ENCODE measurements at regions not wholly inside any gene's neighbourhood (a gene's known extent, or its start where the extent isn't known, plus 50 kb on each side); places are given as distances from the start of the nearest gene placed in this dataset.

GRCh38 chr22:23408321-23408720, 171.8 kb downstream of the IGLL1 start:
- TF ChIP-seq, protein P1, sequence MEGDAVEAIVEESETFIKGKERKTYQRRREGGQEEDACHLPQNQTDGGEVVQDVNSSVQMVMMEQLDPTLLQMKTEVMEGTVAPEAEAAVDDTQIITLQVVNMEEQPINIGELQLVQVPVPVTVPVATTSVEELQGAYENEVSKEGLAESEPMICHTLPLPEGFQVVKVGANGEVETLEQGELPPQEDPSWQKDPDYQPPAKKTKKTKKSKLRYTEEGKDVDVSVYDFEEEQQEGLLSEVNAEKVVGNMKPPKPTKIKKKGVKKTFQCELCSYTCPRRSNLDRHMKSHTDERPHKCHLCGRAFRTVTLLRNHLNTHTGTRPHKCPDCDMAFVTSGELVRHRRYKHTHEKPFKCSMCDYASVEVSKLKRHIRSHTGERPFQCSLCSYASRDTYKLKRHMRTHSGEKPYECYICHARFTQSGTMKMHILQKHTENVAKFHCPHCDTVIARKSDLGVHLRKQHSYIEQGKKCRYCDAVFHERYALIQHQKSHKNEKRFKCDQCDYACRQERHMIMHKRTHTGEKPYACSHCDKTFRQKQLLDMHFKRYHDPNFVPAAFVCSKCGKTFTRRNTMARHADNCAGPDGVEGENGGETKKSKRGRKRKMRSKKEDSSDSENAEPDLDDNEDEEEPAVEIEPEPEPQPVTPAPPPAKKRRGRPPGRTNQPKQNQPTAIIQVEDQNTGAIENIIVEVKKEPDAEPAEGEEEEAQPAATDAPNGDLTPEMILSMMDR (conservative IDR thresholded peaks at IDR 0.05; ENCODE audit: low read length), result no peak
- no peak for TF ChIP-seq EZH2phosphoT487 (IDR thresholded peaks at IDR 0.05; ENCODE audit: borderline replicate concordance, low read depth, low read length)
- no peak overlapping the region for H3K27ac ChIP-seq (ENCODE audit: low read depth, low read length, poor library complexity, severe bottlenecking)
- H3K79me2 ChIP-seq (ENCODE audit: insufficient read depth, low read depth, low read length), result no peaks in the 10 kb centered on the region
- H3K4me2 ChIP-seq (ENCODE audit: low read length), result no peak overlapping the region
- no peaks in the 10 kb centered on the region for H3K9me3 ChIP-seq (ENCODE audit: low read length)
- H3K4me3 ChIP-seq (ENCODE audit: low read depth, low read length, poor library complexity, severe bottlenecking), result no peak overlapping the region
- ChIA-PET POLR2A (no interaction called here), CTCF (ENCODE audit: unreplicated experiment) (no interaction called here)
- no peak overlapping the region for H2AFZ ChIP-seq (ENCODE audit: low read length)
- H3K4me1 ChIP-seq (ENCODE audit: insufficient read depth, low read length, poor library complexity, severe bottlenecking), result peaks cover 14% of the 10 kb centered on the region
- no peaks in the 10 kb centered on the region for H4K20me1 ChIP-seq (ENCODE audit: insufficient read depth, low read length)
- DNase-seq (ENCODE audit: low spot score), result no peak
- no TSS peak for BruUV-seq (replicated peaks)
- H3K36me3 ChIP-seq (ENCODE audit: insufficient read depth, low read length), result no peaks in the 10 kb centered on the region
- intact Hi-C loops (cut with micrococcal nuclease; ENCODE audit: unreplicated experiment), result no loop called here
- H3K9me2 ChIP-seq (ENCODE audit: insufficient read depth, low read length), result no peaks in the 10 kb centered on the region

DNA sequence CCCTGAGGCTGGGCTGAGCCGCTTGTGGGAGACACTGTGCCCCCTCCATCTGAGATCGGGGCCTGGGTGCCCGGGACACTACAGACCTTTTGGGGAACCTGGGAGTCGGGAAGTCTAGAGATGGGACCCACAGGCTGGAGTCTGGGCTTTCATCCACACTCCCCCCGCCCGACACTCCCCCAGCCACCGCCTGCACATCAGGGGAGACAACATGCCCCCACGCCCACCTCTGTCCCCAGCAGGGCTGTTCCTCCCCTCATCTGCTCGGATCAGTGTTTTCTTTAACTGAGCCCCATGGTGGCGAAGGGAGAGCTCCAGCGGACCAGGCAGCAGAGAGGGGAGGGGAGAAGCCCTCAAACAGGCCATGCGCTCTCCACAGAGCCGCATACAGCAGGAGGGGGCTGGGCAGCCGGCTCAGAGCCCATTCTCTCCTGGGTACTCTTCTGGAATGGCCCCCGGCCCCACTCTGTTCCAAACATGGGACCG, 174.7 kb downstream of the IGLL1 start:
- H2AFZ ChIP-seq (ENCODE audit: low read length), result no peak overlapping the region
- intact Hi-C loops (cut with micrococcal nuclease; ENCODE audit: unreplicated experiment), result no loop called here
- no peaks in the 10 kb centered on the region for H3K9me2 ChIP-seq (ENCODE audit: insufficient read depth, low read length)
- POLR2A ChIA-PET, result interaction anchor here (0.6 kb wide), 1 partner anchor 256 kb away, joined by 4 read pairs; no protein-coding TSS in a partner anchor
- H4K20me1 ChIP-seq (ENCODE audit: insufficient read depth, low read length), result no peaks in the 10 kb centered on the region
- H3K9me3 ChIP-seq (ENCODE audit: low read length), result no peaks in the 10 kb centered on the region
- BruUV-seq (replicated peaks), result no TSS peak
- no peaks in the 10 kb centered on the region for H3K79me2 ChIP-seq (ENCODE audit: insufficient read depth, low read depth, low read length)
- H3K27ac ChIP-seq (ENCODE audit: low read depth, low read length, poor library complexity, severe bottlenecking), result no peak overlapping the region
- no peak overlapping the region for H3K4me2 ChIP-seq (ENCODE audit: low read length)
- no peak for TF ChIP-seq EZH2phosphoT487 (IDR thresholded peaks at IDR 0.05; ENCODE audit: borderline replicate concordance, low read depth, low read length)
- TF ChIP-seq, protein P1 (conservative IDR thresholded peaks at IDR 0.05; ENCODE audit: low read length), result no peak
- H3K36me3 ChIP-seq (ENCODE audit: insufficient read depth, low read length), result no peaks in the 10 kb centered on the region
- DNase-seq (ENCODE audit: low spot score), result no peak
- peaks cover 7% of the 10 kb centered on the region for H3K4me1 ChIP-seq (ENCODE audit: insufficient read depth, low read length, poor library complexity, severe bottlenecking)
- H3K4me3 ChIP-seq (ENCODE audit: low read depth, low read length, poor library complexity, severe bottlenecking), result no peak overlapping the region
- CTCF ChIA-PET (ENCODE audit: unreplicated experiment), result no interaction called here

- no peak overlapping the region for H3K4me3 ChIP-seq (ENCODE audit: low read depth, low read length, poor library complexity, severe bottlenecking)
- no peak for DNase-seq (ENCODE audit: low spot score)
- TF ChIP-seq, protein P1 (conservative IDR thresholded peaks at IDR 0.05; ENCODE audit: low read length), result no peak
- no peak for TF ChIP-seq EZH2phosphoT487 (IDR thresholded peaks at IDR 0.05; ENCODE audit: borderline replicate concordance, low read depth, low read length)
- H3K79me2 ChIP-seq (ENCODE audit: insufficient read depth, low read depth, low read length), result no peaks in the 10 kb centered on the region
- H3K4me1 ChIP-seq (ENCODE audit: insufficient read depth, low read length, poor library complexity, severe bottlenecking), result peaks cover 7% of the 10 kb centered on the region
- H3K27ac ChIP-seq (ENCODE audit: low read depth, low read length, poor library complexity, severe bottlenecking), result no peak overlapping the region
- intact Hi-C loops (cut with micrococcal nuclease; ENCODE audit: unreplicated experiment), result loop anchor here (5.0 kb wide), 1 partner anchor 187 kb away; no protein-coding TSS in a partner anchor
- no peaks in the 10 kb centered on the region for H3K9me2 ChIP-seq (ENCODE audit: insufficient read depth, low read length)
- no peaks in the 10 kb centered on the region for H3K9me3 ChIP-seq (ENCODE audit: low read length)
- ChIA-PET CTCF (ENCODE audit: unreplicated experiment) (no interaction called here), POLR2A (no interaction called here)
- H3K4me2 ChIP-seq (ENCODE audit: low read length), result no peak overlapping the region
- no peaks in the 10 kb centered on the region for H4K20me1 ChIP-seq (ENCODE audit: insufficient read depth, low read length)
- no TSS peak for BruUV-seq (replicated peaks)
- H2AFZ ChIP-seq (ENCODE audit: low read length), result no peak overlapping the region
- H3K36me3 ChIP-seq (ENCODE audit: insufficient read depth, low read length), result no peaks in the 10 kb centered on the region
Measured at GRCh38 chr22:23404689-23405365, 175.3 kb downstream of the IGLL1 start.

All from OCI-LY7 (cell line).